ENCODE measurements at regions not wholly inside any gene's neighbourhood (a gene's known extent, or its start where the extent isn't known, plus 50 kb on each side); places are given as distances from the start of the nearest gene placed in this dataset.

- TF ChIP-seq CTCF (conservative IDR thresholded peaks at IDR 0.05): no peak
- no peak for DNase-seq
- Histone ChIP-seq H3K79me1 (ENCODE audit: insufficient read depth, low read depth, low read length, poor library complexity, severe bottlenecking) (no peaks in the 10 kb centered on the region), H2BK20ac (ENCODE audit: low read depth, low read length, poor library complexity, severe bottlenecking) (no peak overlapping the region), H2BK12ac (ENCODE audit: insufficient read length, low read depth, low read length) (no peak overlapping the region), H3K79me2 (ENCODE audit: insufficient read depth, low read length) (no peaks in the 10 kb centered on the region), H3K9ac (ENCODE audit: extremely low read depth, insufficient read length, low read length) (no peak overlapping the region), H3K4ac (ENCODE audit: low read depth, low read length) (no peak overlapping the region), H2BK120ac (ENCODE audit: low read depth, low read length, poor library complexity, severe bottlenecking) (no peak overlapping the region), H4K8ac (replicated peaks; ENCODE audit: insufficient read length, low read depth, low read length) (no peak overlapping the region), H2AK5ac (ENCODE audit: insufficient read length, low read length) (no peak overlapping the region), H4K5ac (ENCODE audit: insufficient read length, low read depth, low read length) (no peak overlapping the region), H3K18ac (ENCODE audit: insufficient read length, low read depth, low read length) (no peak overlapping the region), H2BK5ac (ENCODE audit: insufficient read length, low read length) (no peak overlapping the region), H3K23me2 (ENCODE audit: insufficient read length, low read depth, low read length, poor library complexity, severe bottlenecking) (no peaks in the 10 kb centered on the region), H3K27ac (ENCODE audit: insufficient read length, low read depth, low read length) (no peak overlapping the region), H3K23ac (ENCODE audit: insufficient read length, low read depth, low read length) (no peak overlapping the region), H3K9me3 (ENCODE audit: control insufficient read depth, low read depth, low read length) (no peaks in the 10 kb centered on the region), H3T11ph (ENCODE audit: low read length) (no peak overlapping the region), H4K91ac (ENCODE audit: insufficient read length, low read depth, low read length) (no peak overlapping the region), H4K20me1 (ENCODE audit: control insufficient read depth, insufficient read depth, insufficient read length) (no peaks in the 10 kb centered on the region), H2AFZ (ENCODE audit: low read length) (no peak overlapping the region), H3K4me2 (ENCODE audit: insufficient read depth, insufficient read length, low read length) (no peak overlapping the region), H2BK15ac (ENCODE audit: low read depth, low read length) (no peak overlapping the region), H3K56ac (ENCODE audit: insufficient read length, low read depth, low read length) (no peak overlapping the region), H3K27me3 (ENCODE audit: insufficient read depth, low read length) (no peaks in the 10 kb centered on the region), H3K4me1 (ENCODE audit: insufficient read depth, low read length) (no peaks in the 10 kb centered on the region), H3K14ac (ENCODE audit: insufficient read depth, low read length) (no peak overlapping the region)
- Mint-ChIP-seq H3K4me3 (no peak overlapping the region), H3K4me1 (peaks cover 4 to 5% of the 10 kb centered on the region in 2 experiments), H3K36me3 (ENCODE audit: insufficient read depth in 1 of 3, low read depth in 3 of 3) (no peaks in the 10 kb centered on the region; a peak in 1 of 7 replicates), H3K27me3 (ENCODE audit: low read depth) (no peaks in the 10 kb centered on the region), H3K9me3 (peaks cover 6 to 8% of the 10 kb centered on the region in 2 experiments; a peak in 4 of 5 replicates), H3K27ac (no peak overlapping the region)
- no CpG with 5 or more reads among the region's 1 CpG for WGBS (ENCODE audit: extremely low coverage, insufficient read length, low lambda C conversion rate)
Observed at GRCh38 chr1:106722466-106722865, 334.0 kb upstream of the PRMT6 start.

All from H9 (cell line).